ENCODE measurements at regions not wholly inside any gene's neighbourhood (a gene's known extent, or its start where the extent isn't known, plus 50 kb on each side); places are given as distances from the start of the nearest gene placed in this dataset.

GRCh38 chr16:22691335-22691734 lies 122.6 kb upstream of the HS3ST2 start:
- Histone ChIP-seq H3K36me3 (ENCODE audit: insufficient read depth, low read length) (no peaks in the 10 kb centered on the region), H4K20me1 (ENCODE audit: insufficient read depth, low read length, poor library complexity, severe bottlenecking) (no peaks in the 10 kb centered on the region), H3K4me1 (ENCODE audit: insufficient read depth, low read length, poor library complexity, severe bottlenecking) (no peaks in the 10 kb centered on the region), H3K27me3 (ENCODE audit: insufficient read depth, low read length, poor library complexity, severe bottlenecking) (no peaks in the 10 kb centered on the region), H3K4me2 (ENCODE audit: low read depth, low read length, poor library complexity, severe bottlenecking) (no peak overlapping the region), H3K9me3 (ENCODE audit: insufficient read depth, low read depth, low read length) (peaks cover 6% of the 10 kb centered on the region; the same call in 1 of the 2 replicates), H3F3A (ENCODE audit: low read depth) (no peaks in the 10 kb centered on the region), H3K9ac (ENCODE audit: low read depth, low read length, poor library complexity, severe bottlenecking) (no peak overlapping the region), H3K4me3 (ENCODE audit: low read length, poor library complexity, severe bottlenecking) (no peak overlapping the region), H3K9me2 (replicated peaks; ENCODE audit: low read depth, low read length) (no peaks in the 10 kb centered on the region), H2AFZ (ENCODE audit: low read length) (no peak overlapping the region), H3K79me2 (ENCODE audit: insufficient read depth, low read length) (no peaks in the 10 kb centered on the region)
- TF ChIP-seq, protein P1, sequence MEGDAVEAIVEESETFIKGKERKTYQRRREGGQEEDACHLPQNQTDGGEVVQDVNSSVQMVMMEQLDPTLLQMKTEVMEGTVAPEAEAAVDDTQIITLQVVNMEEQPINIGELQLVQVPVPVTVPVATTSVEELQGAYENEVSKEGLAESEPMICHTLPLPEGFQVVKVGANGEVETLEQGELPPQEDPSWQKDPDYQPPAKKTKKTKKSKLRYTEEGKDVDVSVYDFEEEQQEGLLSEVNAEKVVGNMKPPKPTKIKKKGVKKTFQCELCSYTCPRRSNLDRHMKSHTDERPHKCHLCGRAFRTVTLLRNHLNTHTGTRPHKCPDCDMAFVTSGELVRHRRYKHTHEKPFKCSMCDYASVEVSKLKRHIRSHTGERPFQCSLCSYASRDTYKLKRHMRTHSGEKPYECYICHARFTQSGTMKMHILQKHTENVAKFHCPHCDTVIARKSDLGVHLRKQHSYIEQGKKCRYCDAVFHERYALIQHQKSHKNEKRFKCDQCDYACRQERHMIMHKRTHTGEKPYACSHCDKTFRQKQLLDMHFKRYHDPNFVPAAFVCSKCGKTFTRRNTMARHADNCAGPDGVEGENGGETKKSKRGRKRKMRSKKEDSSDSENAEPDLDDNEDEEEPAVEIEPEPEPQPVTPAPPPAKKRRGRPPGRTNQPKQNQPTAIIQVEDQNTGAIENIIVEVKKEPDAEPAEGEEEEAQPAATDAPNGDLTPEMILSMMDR (conservative IDR thresholded peaks at IDR 0.05; ENCODE audit: low read length), result no peak
- TF ChIP-seq EZH2phosphoT487 (IDR thresholded peaks at IDR 0.05; ENCODE audit: borderline replicate concordance), result no peak

GRCh38 chr16:22692034-22692433 lies 121.9 kb upstream of the HS3ST2 start:
- H4K20me1 ChIP-seq (ENCODE audit: insufficient read depth, low read length, poor library complexity, severe bottlenecking), result no peaks in the 10 kb centered on the region
- no peak overlapping the region for H3K4me3 ChIP-seq (ENCODE audit: low read length, poor library complexity, severe bottlenecking)
- no peaks in the 10 kb centered on the region for H3K36me3 ChIP-seq (ENCODE audit: insufficient read depth, low read length)
- no peaks in the 10 kb centered on the region for H3F3A ChIP-seq (ENCODE audit: low read depth)
- H3K27me3 ChIP-seq (ENCODE audit: insufficient read depth, low read length, poor library complexity, severe bottlenecking), result no peaks in the 10 kb centered on the region
- H3K9ac ChIP-seq (ENCODE audit: low read depth, low read length, poor library complexity, severe bottlenecking), result no peak overlapping the region
- H3K4me1 ChIP-seq (ENCODE audit: insufficient read depth, low read length, poor library complexity, severe bottlenecking), result no peaks in the 10 kb centered on the region
- H3K9me3 ChIP-seq (ENCODE audit: insufficient read depth, low read depth, low read length), result peaks cover 2% of the 10 kb centered on the region; the same call in 1 of the 2 replicates
- no peaks in the 10 kb centered on the region for H3K79me2 ChIP-seq (ENCODE audit: insufficient read depth, low read length)
- H2AFZ ChIP-seq (ENCODE audit: low read length), result no peak overlapping the region
- no peak for TF ChIP-seq EZH2phosphoT487 (IDR thresholded peaks at IDR 0.05; ENCODE audit: borderline replicate concordance)
- TF ChIP-seq, protein P1 (conservative IDR thresholded peaks at IDR 0.05; ENCODE audit: low read length), result no peak
- no peak overlapping the region for H3K4me2 ChIP-seq (ENCODE audit: low read depth, low read length, poor library complexity, severe bottlenecking)
- H3K9me2 ChIP-seq (replicated peaks; ENCODE audit: low read depth, low read length), result no peaks in the 10 kb centered on the region

- Histone ChIP-seq H2AFZ (ENCODE audit: low read length) (no peak overlapping the region), H3K4me2 (ENCODE audit: low read depth, low read length, poor library complexity, severe bottlenecking) (no peak overlapping the region)
- TF ChIP-seq, protein P1 (conservative IDR thresholded peaks at IDR 0.05; ENCODE audit: low read length), result no peak
- no peak for TF ChIP-seq EZH2phosphoT487 (IDR thresholded peaks at IDR 0.05; ENCODE audit: borderline replicate concordance)
Measured at GRCh38 chr16:22692916-22693637, 120.9 kb upstream of the HS3ST2 start.

More at GRCh38 chr16:22692916-22693637, 120.9 kb upstream of the HS3ST2 start:
- no peaks in the 10 kb centered on the region for H3K9me3 ChIP-seq (ENCODE audit: insufficient read depth, low read depth, low read length)
- H3K36me3 ChIP-seq (ENCODE audit: insufficient read depth, low read length), result no peaks in the 10 kb centered on the region
- no peaks in the 10 kb centered on the region for H3K27me3 ChIP-seq (ENCODE audit: insufficient read depth, low read length, poor library complexity, severe bottlenecking)
- H3K4me3 ChIP-seq (ENCODE audit: low read length, poor library complexity, severe bottlenecking), result no peak overlapping the region
- H3K9ac ChIP-seq (ENCODE audit: low read depth, low read length, poor library complexity, severe bottlenecking), result no peak overlapping the region
- no peaks in the 10 kb centered on the region for H4K20me1 ChIP-seq (ENCODE audit: insufficient read depth, low read length, poor library complexity, severe bottlenecking)
- H3K4me1 ChIP-seq (ENCODE audit: insufficient read depth, low read length, poor library complexity, severe bottlenecking), result no peaks in the 10 kb centered on the region
- no peaks in the 10 kb centered on the region for H3K79me2 ChIP-seq (ENCODE audit: insufficient read depth, low read length)
- no peaks in the 10 kb centered on the region for H3F3A ChIP-seq (ENCODE audit: low read depth)
- no peaks in the 10 kb centered on the region for H3K9me2 ChIP-seq (replicated peaks; ENCODE audit: low read depth, low read length)

Data from Loucy (cell line).